ENCODE measurements at regions not wholly inside any gene's neighbourhood (a gene's known extent, or its start where the extent isn't known, plus 50 kb on each side); places are given as distances from the start of the nearest gene placed in this dataset.

DNA sequence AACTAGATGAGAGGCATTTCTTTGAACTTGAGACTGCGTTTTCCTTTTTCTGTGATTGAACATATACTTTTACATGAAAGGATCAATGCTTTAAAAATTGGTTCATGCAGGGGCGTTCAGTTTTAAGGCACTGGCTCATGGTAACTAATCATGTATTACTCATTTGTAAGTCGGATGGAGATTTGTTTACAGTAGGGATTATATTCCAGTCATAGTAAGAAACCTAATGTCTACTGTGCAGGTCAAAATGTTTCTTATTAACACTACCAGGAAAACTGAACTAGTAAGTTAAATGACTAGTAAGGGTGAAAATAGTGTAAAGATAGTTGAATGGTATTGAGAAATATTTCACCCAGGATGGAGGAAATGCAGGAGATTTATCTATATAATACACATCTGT lies 258.8 kb upstream of the GBE1 start:
- TF ChIP-seq, protein P1, sequence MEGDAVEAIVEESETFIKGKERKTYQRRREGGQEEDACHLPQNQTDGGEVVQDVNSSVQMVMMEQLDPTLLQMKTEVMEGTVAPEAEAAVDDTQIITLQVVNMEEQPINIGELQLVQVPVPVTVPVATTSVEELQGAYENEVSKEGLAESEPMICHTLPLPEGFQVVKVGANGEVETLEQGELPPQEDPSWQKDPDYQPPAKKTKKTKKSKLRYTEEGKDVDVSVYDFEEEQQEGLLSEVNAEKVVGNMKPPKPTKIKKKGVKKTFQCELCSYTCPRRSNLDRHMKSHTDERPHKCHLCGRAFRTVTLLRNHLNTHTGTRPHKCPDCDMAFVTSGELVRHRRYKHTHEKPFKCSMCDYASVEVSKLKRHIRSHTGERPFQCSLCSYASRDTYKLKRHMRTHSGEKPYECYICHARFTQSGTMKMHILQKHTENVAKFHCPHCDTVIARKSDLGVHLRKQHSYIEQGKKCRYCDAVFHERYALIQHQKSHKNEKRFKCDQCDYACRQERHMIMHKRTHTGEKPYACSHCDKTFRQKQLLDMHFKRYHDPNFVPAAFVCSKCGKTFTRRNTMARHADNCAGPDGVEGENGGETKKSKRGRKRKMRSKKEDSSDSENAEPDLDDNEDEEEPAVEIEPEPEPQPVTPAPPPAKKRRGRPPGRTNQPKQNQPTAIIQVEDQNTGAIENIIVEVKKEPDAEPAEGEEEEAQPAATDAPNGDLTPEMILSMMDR (IDR thresholded peaks at IDR 0.05; ENCODE audit: low read depth, low read length, poor library complexity, severe bottlenecking) = no peak
- no peak for TF ChIP-seq EZH2phosphoT487 (IDR thresholded peaks at IDR 0.05; ENCODE audit: borderline replicate concordance, low read length)
